Pancreas (tissue), 10 donors: ENCODE measurements at regions not wholly inside any gene's neighbourhood (a gene's known extent, or its start where the extent isn't known, plus 50 kb on each side); places are given as distances from the start of the nearest gene placed in this dataset.

Source experiments
- ATAC-seq, 4 donors: fragments of 200-7000 bp; cut with Tn5 transposase; one replicate each; pipeline versions ENCODE4 v1.8.0 to v1.9.1; 2020; ENCODE audit warnings: mild to moderate bottlenecking in 4 of 4, moderate library complexity in 4 of 4
- DNase-seq, 6 donors: peaks; one replicate each; pipeline ENCODE4 v3.0.0-alpha.2; 2020
- FAIRE-seq: peaks from 2 replicates; lab custom pipeline; 2012; peaks lifted over from hg19 to GRCh38; lab: Jason Lieb, UNC
- H3K27ac ChIP-seq, 4 donors: fragments of 200-600 bp; sonication (generic); 1 replicate in 3 of 4; 2 replicates in 1 of 4; pipeline versions ENCODE4 v1.5.0 to v1.8.0; 2020
- H3K27me3 ChIP-seq, 4 donors: fragments of 200-600 bp; one replicate each; pipeline ENCODE4 v1.8.0; 2021
- H3K36me3 ChIP-seq, 3 donors: fragments of 200-600 bp; sonication (generic) in 1 of 3; one replicate each; pipeline versions ENCODE4 v1.5.0 to v1.8.0; 2020 to 2021
- H3K4me1 ChIP-seq, 3 donors: fragments of 200-600 bp; one replicate each; pipeline ENCODE4 v1.8.0; 2021
- H3K4me3 ChIP-seq, 4 donors: fragments of 200-600 bp; sonication (generic) in 2 of 4; one replicate each; pipeline versions ENCODE4 v1.5.0 to v1.8.0; 2020 to 2021
- H3K9me3 ChIP-seq, 4 donors: fragments of 200-600 bp; one replicate each; pipeline ENCODE4 v1.8.0; 2021
- WGBS, 2 donors: extraction: QIAGEN DNeasy Blood & Tissue Kit; methylation state at CpG; one replicate each; pipeline ENCODE4 v1.1.7; 2013; 5-methylcytosine and 5-hydroxymethylcytosine counted together
- intact Hi-C, 3 donors: fragments of 100-400 bp; cut with DNase I; formaldehyde crosslinking; loops; one replicate each; pipeline versions ENCODE4 v1.11.1 to v1.14.2; 2022
- TF ChIP-seq, protein P1 (sequence below), 4 donors: fragments of 200-600 bp; sonication (generic) in 3 of 4; IDR thresholded peaks; one replicate each; pipeline versions ENCODE4 v1.5.0 to v1.8.0; 2021; ENCODE audit warnings: antibody characterized with exemption in 4 of 4
- donor health status: healthy with polysubstance abuse.
- donor health status: DM: no; HTN: no; CAD: no; lungs with moderate emphysema.
- donor health status: DM: no; HTN: no; CAD: no.
- donor health status: control.
- donor health status: control.
- donor health status: Bipolar disorder and iron deficiency.
- donor health status: DM: yes; HTN: yes; CAD: no.
- donor health status: DM: no; HTN: no; CAD: no.
- donor health status: DM: no; HTN: no; CAD: no.
- donor health status: DM: yes; HTN: yes; CAD: no.

GRCh38 chr2:95539290-95539689, 52.5 kb upstream of the TRIM43 start:
- no peak for FAIRE-seq
- Histone ChIP-seq H3K4me1 (no peaks in the 10 kb centered on the region), H3K27me3 (no peaks in the 10 kb centered on the region), H3K27ac (no peak overlapping the region), H3K36me3 (no peaks in the 10 kb centered on the region), H3K9me3 (no peaks in the 10 kb centered on the region), H3K4me3 (no peak overlapping the region)
- DNase-seq, result no peak
- ATAC-seq, result no peak
- intact Hi-C loops, result no loop called here
- 83 to 89% methylated on average over 1 of the region's 1 CpG for WGBS, 2 donors
- TF ChIP-seq, protein P1, sequence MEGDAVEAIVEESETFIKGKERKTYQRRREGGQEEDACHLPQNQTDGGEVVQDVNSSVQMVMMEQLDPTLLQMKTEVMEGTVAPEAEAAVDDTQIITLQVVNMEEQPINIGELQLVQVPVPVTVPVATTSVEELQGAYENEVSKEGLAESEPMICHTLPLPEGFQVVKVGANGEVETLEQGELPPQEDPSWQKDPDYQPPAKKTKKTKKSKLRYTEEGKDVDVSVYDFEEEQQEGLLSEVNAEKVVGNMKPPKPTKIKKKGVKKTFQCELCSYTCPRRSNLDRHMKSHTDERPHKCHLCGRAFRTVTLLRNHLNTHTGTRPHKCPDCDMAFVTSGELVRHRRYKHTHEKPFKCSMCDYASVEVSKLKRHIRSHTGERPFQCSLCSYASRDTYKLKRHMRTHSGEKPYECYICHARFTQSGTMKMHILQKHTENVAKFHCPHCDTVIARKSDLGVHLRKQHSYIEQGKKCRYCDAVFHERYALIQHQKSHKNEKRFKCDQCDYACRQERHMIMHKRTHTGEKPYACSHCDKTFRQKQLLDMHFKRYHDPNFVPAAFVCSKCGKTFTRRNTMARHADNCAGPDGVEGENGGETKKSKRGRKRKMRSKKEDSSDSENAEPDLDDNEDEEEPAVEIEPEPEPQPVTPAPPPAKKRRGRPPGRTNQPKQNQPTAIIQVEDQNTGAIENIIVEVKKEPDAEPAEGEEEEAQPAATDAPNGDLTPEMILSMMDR (IDR thresholded peaks at IDR 0.05), result no peak

DNA sequence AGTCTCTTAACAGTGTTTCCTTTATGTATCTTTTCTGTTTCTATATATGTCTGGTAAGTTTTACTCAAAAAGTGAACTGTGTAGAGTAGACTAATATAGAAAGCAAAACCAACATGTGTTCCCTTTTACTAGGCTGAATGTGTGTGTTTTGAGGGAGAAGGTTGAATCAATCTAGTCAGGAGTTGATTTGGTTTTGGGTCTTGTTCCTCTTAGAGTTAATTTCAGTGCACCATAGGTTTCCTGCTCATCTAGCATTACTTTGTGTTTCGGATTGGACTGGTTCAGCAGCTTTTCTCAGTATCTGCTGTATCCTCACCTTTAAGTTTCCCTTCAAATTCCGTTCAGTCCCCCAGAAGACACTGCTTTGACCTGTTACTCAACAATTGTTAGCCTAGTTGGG, 52.0 kb upstream of the TRIM43 start:
- no peaks in the 10 kb centered on the region for H3K4me1 ChIP-seq
- H3K9me3 ChIP-seq, result no peaks in the 10 kb centered on the region
- H3K4me3 ChIP-seq, result no peak overlapping the region
- FAIRE-seq (peak; percentile 63), ATAC-seq (no peak), DNase-seq (no peak)
- no peaks in the 10 kb centered on the region for H3K27me3 ChIP-seq
- WGBS, 2 donors, result 79 to 82% methylated on average over 2 of the region's 2 CpGs
- intact Hi-C loops, result no loop called here
- TF ChIP-seq, protein P1 (IDR thresholded peaks at IDR 0.05), result no peak
- no peaks in the 10 kb centered on the region for H3K36me3 ChIP-seq
- H3K27ac ChIP-seq, result no peak overlapping the region
